Heart left ventricle (tissue), 16 donors: ENCODE measurements at regions not wholly inside any gene's neighbourhood (a gene's known extent, or its start where the extent isn't known, plus 50 kb on each side); places are given as distances from the start of the nearest gene placed in this dataset.

ENCODE experiments used
- ATAC-seq, 4 donors: fragments of 200-7000 bp; cut with Tn5 transposase; one replicate each; pipeline ENCODE4 v1.9.1; 2020 to 2022; ENCODE audit warnings: moderate library complexity in 4 of 4, mild to moderate bottlenecking in 3 of 4, moderate number of reproducible peaks in 1 of 4
- DNase-seq, 5 donors: peaks; one replicate each; pipeline ENCODE4 v3.0.0-alpha.2; 2020
- H3K27ac ChIP-seq, 12 donors: fragments of 200-600 bp; sonication (generic) in 4 of 12; one replicate each; pipeline versions ENCODE4 v1.5.0 to v1.8.0; 2016 to 2022; ENCODE audit warnings: mild to moderate bottlenecking in 2 of 12
- H3K27me3 ChIP-seq, 9 donors: fragments of 200-600 bp; sonication (generic) in 2 of 9; one replicate each; pipeline versions ENCODE4 v1.5.1 to v1.8.0; 2016 to 2022; ENCODE audit warnings: mild to moderate bottlenecking in 3 of 9
- H3K36me3 ChIP-seq, 9 donors: fragments of 200-600 bp; sonication (generic) in 2 of 9; one replicate each; pipeline versions ENCODE4 v1.5.0 to v1.8.0; 2018 to 2022; ENCODE audit warnings: mild to moderate bottlenecking in 2 of 9
- H3K4me1 ChIP-seq, 12 donors: fragments of 200-600 bp; sonication (generic) in 4 of 12; one replicate each; pipeline versions ENCODE4 v1.5.0 to v1.8.0; 2016 to 2022; ENCODE audit warnings: mild to moderate bottlenecking in 3 of 12
- H3K4me3 ChIP-seq, 12 donors: fragments of 200-600 bp; sonication (generic) in 4 of 12; one replicate each; pipeline versions ENCODE4 v1.5.0 to v1.8.0; 2017 to 2022; ENCODE audit warnings: mild to moderate bottlenecking in 9 of 12, moderate library complexity in 4 of 12
- H3K9me3 ChIP-seq, 12 donors: fragments of 200-600 bp; sonication (generic) in 4 of 12; one replicate each; pipeline versions ENCODE4 v1.5.0 to v1.8.0; 2016 to 2022; ENCODE audit warnings: mild to moderate bottlenecking in 1 of 12
- POLR2A ChIP-seq, 2 donors: fragments of 450-650 bp; IDR thresholded peaks; one replicate each; pipeline ENCODE4 v1.6.1; 2017; ENCODE audit warnings: antibody characterized with exemption in 2 of 2, mild to moderate bottlenecking in 2 of 2, moderate library complexity in 2 of 2
- WGBS, 4 donors: extraction: QIAGEN DNeasy Blood & Tissue Kit in 2 of 4; methylation state at CpG; one replicate each; pipeline versions ENCODE4 v1.1.5 to v1.1.7; 2013 to 2018; 5-methylcytosine and 5-hydroxymethylcytosine counted together
- intact Hi-C, 10 donors: fragments of 100-400 bp; cut with DNase I; formaldehyde crosslinking; loops; one replicate each; pipeline versions ENCODE4 v1.11.1 to v1.14.2; 2022
- TF ChIP-seq, protein P1 (sequence below), 12 donors: fragments of 200-600 bp; sonication (generic) in 4 of 12; IDR thresholded peaks; one replicate each; pipeline versions ENCODE4 v1.5.0 to v1.8.0; 2018 to 2022; ENCODE audit warnings: antibody characterized with exemption in 12 of 12, mild to moderate bottlenecking in 5 of 12
- donor health status: ischemic (EF 13 %, LVEDD 7.1; RV severe dilation, severe dysfunction).
- donor health status: healthy with polysubstance abuse.
- donor health status: DM: no; HTN: yes; CAD: no.
- donor health status: DM: no; HTN: no; CAD: no.
- donor health status: ischemic (EF 25% LVEDD 6.9; RV normal size, moderate dysfunction).
- donor health status: ischemic (EF 25% LVEDD 5.7; RV mildly dilated, moderate dysfunction).
- donor health status: healthy.
- donor health status: DM: yes; HTN: yes; CAD: no.
- donor health status: ischemic (EF 35%, LVEDD 5.7; RV mildly dilated, moderate dysfunction).
- donor health status: nonischemic (EF 11% LVEDD 7.7; RV severe dilation, severe dysfunction).
- donor health status: DM: yes; HTN: yes; CAD: no.
- donor health status: PGD.
- donor health status: ischemic (EF 29% LVEDD 5.4; RV normal size, mild dysfunction).
- donor health status: nonischemic (EF 23%, LVEDD 6.1; RV moderate dilation, normal function).

DNA sequence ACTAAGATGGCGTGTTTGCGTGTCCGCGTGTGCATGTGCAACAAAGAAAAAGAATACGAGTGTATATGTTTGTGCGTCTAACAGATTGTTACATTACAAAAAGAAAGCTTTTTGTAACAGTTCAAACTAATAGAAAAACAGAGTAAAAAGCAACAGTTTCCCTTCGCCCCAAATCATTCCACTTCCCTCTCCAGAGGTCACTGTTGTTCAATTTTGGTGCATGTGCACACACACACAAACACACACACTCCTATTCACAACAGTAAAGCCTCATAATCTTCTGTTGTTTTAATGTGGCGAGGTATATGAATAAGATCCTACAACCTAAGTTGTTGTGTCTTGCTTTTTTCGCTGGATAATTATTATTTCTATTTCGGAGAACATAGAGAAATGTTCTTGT lies 357.3 kb upstream of the SLC8A1 start:
- TF ChIP-seq, protein P1, sequence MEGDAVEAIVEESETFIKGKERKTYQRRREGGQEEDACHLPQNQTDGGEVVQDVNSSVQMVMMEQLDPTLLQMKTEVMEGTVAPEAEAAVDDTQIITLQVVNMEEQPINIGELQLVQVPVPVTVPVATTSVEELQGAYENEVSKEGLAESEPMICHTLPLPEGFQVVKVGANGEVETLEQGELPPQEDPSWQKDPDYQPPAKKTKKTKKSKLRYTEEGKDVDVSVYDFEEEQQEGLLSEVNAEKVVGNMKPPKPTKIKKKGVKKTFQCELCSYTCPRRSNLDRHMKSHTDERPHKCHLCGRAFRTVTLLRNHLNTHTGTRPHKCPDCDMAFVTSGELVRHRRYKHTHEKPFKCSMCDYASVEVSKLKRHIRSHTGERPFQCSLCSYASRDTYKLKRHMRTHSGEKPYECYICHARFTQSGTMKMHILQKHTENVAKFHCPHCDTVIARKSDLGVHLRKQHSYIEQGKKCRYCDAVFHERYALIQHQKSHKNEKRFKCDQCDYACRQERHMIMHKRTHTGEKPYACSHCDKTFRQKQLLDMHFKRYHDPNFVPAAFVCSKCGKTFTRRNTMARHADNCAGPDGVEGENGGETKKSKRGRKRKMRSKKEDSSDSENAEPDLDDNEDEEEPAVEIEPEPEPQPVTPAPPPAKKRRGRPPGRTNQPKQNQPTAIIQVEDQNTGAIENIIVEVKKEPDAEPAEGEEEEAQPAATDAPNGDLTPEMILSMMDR (IDR thresholded peaks at IDR 0.05), result no peak
- TF ChIP-seq POLR2A (IDR thresholded peaks at IDR 0.05), result no peak
- WGBS, 4 donors, result 84 to 92% (median 85%) methylated on average over 10 of the region's 10 CpGs

DNA sequence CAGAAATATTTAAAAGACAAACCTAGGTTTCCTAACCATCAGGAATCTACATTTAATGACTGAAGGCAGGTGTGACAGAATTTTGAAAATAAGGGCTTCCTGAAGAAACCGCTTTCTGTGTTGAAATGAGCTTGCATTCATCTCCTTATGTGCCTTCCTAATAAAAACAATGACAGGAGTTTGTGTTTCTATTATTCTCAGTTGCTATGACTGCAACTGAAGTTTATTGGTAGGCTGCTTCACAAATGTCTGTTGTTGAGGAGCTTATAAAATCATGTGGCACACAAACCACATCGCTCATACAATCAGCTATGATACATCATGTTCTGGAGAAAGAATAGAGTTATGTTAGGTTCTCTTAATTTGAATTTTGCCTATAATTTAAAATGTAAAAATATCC lies 362.7 kb upstream of the SLC8A1 start:
- Histone ChIP-seq H3K9me3 (no peaks in the 10 kb centered on the region), H3K36me3 (no peaks in the 10 kb centered on the region), H3K27ac (no peak overlapping the region), H3K4me1 (no peaks in the 10 kb centered on the region), H3K4me3 (no peak overlapping the region), H3K27me3 (no peaks in the 10 kb centered on the region)
- TF ChIP-seq, protein P1 (IDR thresholded peaks at IDR 0.05), result no peak
- TF ChIP-seq POLR2A (IDR thresholded peaks at IDR 0.05), result no peak
- intact Hi-C loops, result no loop called here
- 64 to 78% (median 66%) methylated on average over 2 of the region's 2 CpGs for WGBS, 4 donors
- DNase-seq (no peak), ATAC-seq (no peak)

More for the DNA sequence above, 357.3 kb upstream of the SLC8A1 start:
- no peaks in the 10 kb centered on the region for H3K9me3 ChIP-seq
- H3K27ac ChIP-seq, result no peak overlapping the region
- ATAC-seq (no peak), DNase-seq (no peak)
- H3K4me1 ChIP-seq, result no peaks in the 10 kb centered on the region
- H3K36me3 ChIP-seq, result no peaks in the 10 kb centered on the region
- H3K27me3 ChIP-seq, result no peaks in the 10 kb centered on the region
- intact Hi-C loops, result no loop called here
- H3K4me3 ChIP-seq, result no peak overlapping the region

DNA sequence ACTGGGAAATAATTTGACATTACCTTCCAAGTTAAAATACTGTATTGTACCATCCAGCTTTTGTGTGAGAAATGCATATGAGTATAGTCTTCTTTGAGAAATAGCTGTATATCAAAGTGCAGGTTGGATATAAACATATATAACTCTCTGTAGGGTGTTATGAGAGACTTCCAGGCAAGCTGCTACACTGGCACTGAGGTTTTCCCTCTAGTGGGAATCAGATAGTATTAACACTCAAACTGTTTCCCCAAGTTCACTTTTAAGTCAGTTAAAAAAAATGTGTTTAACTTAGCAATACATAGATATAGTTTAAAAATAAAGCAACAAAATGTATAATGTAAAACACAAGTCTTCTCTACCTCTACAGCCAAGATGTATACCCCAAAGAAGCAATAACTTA lies 368.4 kb upstream of the SLC8A1 start:
- Histone ChIP-seq H3K27ac (no peak overlapping the region), H3K4me1 (peaks cover 0 to 10% (median 0%) of the 10 kb centered on the region in 12 donors), H3K4me3 (peak overlapping the region in 2 of 12 donors; percentile 0 to 5), H3K9me3 (peaks cover 0 to 9% (median 0%) of the 10 kb centered on the region in 12 donors), H3K36me3 (no peaks in the 10 kb centered on the region), H3K27me3 (no peaks in the 10 kb centered on the region)
- DNase-seq (no peak), ATAC-seq (no peak)
- TF ChIP-seq, protein P1 (IDR thresholded peaks at IDR 0.05), result peak in 2 of 12 donors; percentile 4 to 22
- no peak for TF ChIP-seq POLR2A (IDR thresholded peaks at IDR 0.05)
- intact Hi-C loops, result no loop called here

DNA sequence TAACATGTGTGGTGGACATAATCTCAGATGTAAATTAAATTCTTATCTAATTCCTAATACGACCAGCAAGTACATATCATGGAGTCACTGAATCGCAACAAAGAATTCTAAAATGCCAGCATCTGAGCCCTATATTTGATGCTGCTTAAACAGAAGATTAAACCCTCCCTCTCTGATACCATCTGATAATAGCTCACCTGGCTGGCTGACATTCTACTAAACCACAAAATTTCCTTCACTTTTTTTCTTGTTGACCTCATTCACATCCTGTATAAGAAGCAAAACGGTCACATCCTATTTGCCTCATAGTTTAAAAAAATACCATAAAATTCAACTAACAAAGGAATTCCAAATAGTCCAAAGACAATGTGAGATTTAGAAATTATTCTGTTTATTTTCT lies 371.6 kb upstream of the SLC8A1 start:
- Histone ChIP-seq H3K9me3 (peaks cover 0 to 9% (median 0%) of the 10 kb centered on the region in 12 donors), H3K36me3 (no peaks in the 10 kb centered on the region), H3K4me3 (no peak overlapping the region), H3K4me1 (peaks cover 0 to 10% (median 0%) of the 10 kb centered on the region in 12 donors), H3K27me3 (no peaks in the 10 kb centered on the region), H3K27ac (no peak overlapping the region)
- intact Hi-C loops, result no loop called here
- no peak for DNase-seq
- 72 to 86% (median 81%) methylated on average over 3 of the region's 3 CpGs for WGBS, 4 donors
- ATAC-seq, result no peak
- no peak for TF ChIP-seq POLR2A (IDR thresholded peaks at IDR 0.05)
- TF ChIP-seq, protein P1 (IDR thresholded peaks at IDR 0.05), result no peak
